Spleen (tissue), 11 donors: ENCODE measurements at regions not wholly inside any gene's neighbourhood (a gene's known extent, or its start where the extent isn't known, plus 50 kb on each side); places are given as distances from the start of the nearest gene placed in this dataset.

Experiments
- DNase-seq: peaks from one replicate; pipeline ENCODE4 v3.0.0-alpha.2; 2020
- H3K27ac ChIP-seq, 8 donors: fragments of 200-600 bp; sonication (generic) in 7 of 8; 1 replicate in 4 of 8; 2 replicates in 4 of 8; pipeline versions ENCODE4 v1.5.0 to v1.8.0; 2016 to 2021; ENCODE audit warnings: inconsistent platforms in 4 of 8, mild to moderate bottlenecking in 4 of 8, moderate library complexity in 1 of 8
- H3K27me3 ChIP-seq, 7 donors: fragments of 200-600 bp; sonication (generic) in 6 of 7; replicated peaks in 1 of 7; 1 replicate in 4 of 7; 2 replicates in 3 of 7; pipeline versions ENCODE4 v1.5.0 to v1.8.0; 2016 to 2021; ENCODE audit warnings: inconsistent platforms in 3 of 7, mild to moderate bottlenecking in 1 of 7
- H3K36me3 ChIP-seq, 6 donors: fragments of 200-600 bp; sonication (generic) in 5 of 6; 1 replicate in 4 of 6; 2 replicates in 2 of 6; pipeline versions ENCODE4 v1.5.0 to v1.8.0; 2016 to 2021; ENCODE audit warnings: inconsistent platforms in 2 of 6
- H3K4me1 ChIP-seq, 6 donors: fragments of 200-600 bp; sonication (generic) in 5 of 6; 1 replicate in 3 of 6; 2 replicates in 3 of 6; pipeline versions ENCODE4 v1.5.0 to v1.8.0; 2016 to 2021; ENCODE audit warnings: inconsistent platforms in 3 of 6
- H3K4me3 ChIP-seq, 8 donors: fragments of 200-600 bp; sonication (generic) in 7 of 8; 1 replicate in 4 of 8; 2 replicates in 4 of 8; pipeline versions ENCODE4 v1.5.0 to v1.8.0; 2016 to 2021; ENCODE audit warnings: inconsistent platforms in 4 of 8, mild to moderate bottlenecking in 4 of 8, moderate library complexity in 2 of 8
- H3K9me3 ChIP-seq, 8 donors: fragments of 200-600 bp; sonication (generic) in 7 of 8; 1 replicate in 4 of 8; 2 replicates in 4 of 8; pipeline versions ENCODE4 v1.5.0 to v1.8.0; 2016 to 2021; ENCODE audit warnings: inconsistent platforms in 4 of 8
- CTCF ChIP-seq, 11 experiments: fragments of 200-600 bp in 7 of 11; fragments of 450-650 bp in 4 of 11; sonication (generic) in 4 of 11; IDR thresholded peaks in 8 of 11; conservative IDR thresholded peaks in 3 of 11; 1 replicate in 7 of 11; 2 replicates in 4 of 11; pipeline versions ENCODE4 v1.4.0 to v1.8.0; 2016 to 2021; ENCODE audit warnings: antibody characterized with exemption in 11 of 11, inconsistent platforms in 4 of 11, mild to moderate bottlenecking in 1 of 11
- POLR2A ChIP-seq, 3 donors: fragments of 450-650 bp; IDR thresholded peaks; one replicate each; pipeline ENCODE4 v1.5.1; 2017; ENCODE audit warnings: antibody characterized with exemption in 3 of 3, mild to moderate bottlenecking in 1 of 3
- POLR2AphosphoS5 ChIP-seq, 3 donors: sonication (generic); formaldehyde crosslinking; IDR thresholded peaks; one replicate each; pipeline ENCODE4 v1.5.1; 2017; ENCODE audit warnings: antibody characterized with exemption in 3 of 3
- WGBS, 5 donors: extraction: QIAGEN DNeasy Blood & Tissue Kit in 3 of 5; methylation state at CpG; one replicate each; pipeline versions ENCODE4 v1.1.5 to v1.1.7; 2013 to 2018; 5-methylcytosine and 5-hydroxymethylcytosine counted together
- intact Hi-C: fragments of 100-400 bp; cut with DNase I; formaldehyde crosslinking; loops from one replicate; pipeline ENCODE4 v1.15.0; 2023; ENCODE audit warnings: low total_unique reads
- donor health status: healthy with polysubstance abuse.
- donor health status: DM: no; HTN: no; CAD: no; lungs with moderate emphysema.
- donor health status: DM: no; HTN: no; CAD: no.
- donor health status: Bipolar disorder and iron deficiency.
- donor health status: healthy.
- donor health status: DM: no; HTN: no; CAD: no.
- donor health status: DM: yes; HTN: yes; CAD: no.

- H3K4me1 ChIP-seq, result peaks cover 0 to 16% (median 0%) of the 10 kb centered on the region in 6 donors
- no peaks in the 10 kb centered on the region for H3K36me3 ChIP-seq
- H3K27me3 ChIP-seq, result no peaks in the 10 kb centered on the region
- no peak for DNase-seq
- intact Hi-C loops, result no loop called here
- no peak overlapping the region for H3K27ac ChIP-seq
- H3K9me3 ChIP-seq, result no peaks in the 10 kb centered on the region
- 83 to 97% (median 90%) methylated on average over 2 of the region's 2 CpGs for WGBS, 5 donors
- TF ChIP-seq POLR2A (IDR thresholded peaks at IDR 0.05) (no peak), CTCF (IDR thresholded peaks at IDR 0.05 in 8 of 11, conservative IDR thresholded peaks at IDR 0.05 in 3 of 11) (no peak), POLR2AphosphoS5 (IDR thresholded peaks at IDR 0.05) (no peak)
- no peak overlapping the region for H3K4me3 ChIP-seq
These were observed 262.6 kb downstream of the TBL1XR1 start for GRCh38 chr3:176934698-176935097.

GRCh38 chr3:176933704-176934103 is 263.6 kb downstream of the TBL1XR1 start:
- DNase-seq, result no peak
- intact Hi-C loops, result no loop called here
- Histone ChIP-seq H3K4me3 (no peak overlapping the region), H3K27me3 (no peaks in the 10 kb centered on the region), H3K27ac (no peak overlapping the region), H3K4me1 (peaks cover 0 to 8% (median 0%) of the 10 kb centered on the region in 6 donors), H3K9me3 (no peaks in the 10 kb centered on the region), H3K36me3 (no peaks in the 10 kb centered on the region)
- TF ChIP-seq POLR2A (IDR thresholded peaks at IDR 0.05), result no peak
- TF ChIP-seq CTCF (IDR thresholded peaks at IDR 0.05 in 8 of 11, conservative IDR thresholded peaks at IDR 0.05 in 3 of 11), result no peak
- no peak for TF ChIP-seq POLR2AphosphoS5 (IDR thresholded peaks at IDR 0.05)
- WGBS, 5 donors, result 72 to 91% (median 79%) methylated on average over 8 of the region's 8 CpGs

- H3K4me1 ChIP-seq, result no peaks in the 10 kb centered on the region
- no peaks in the 10 kb centered on the region for H3K9me3 ChIP-seq
- intact Hi-C loops, result no loop called here
- H3K4me3 ChIP-seq, result no peak overlapping the region
- WGBS, 5 donors, result 83 to 95% (median 90%) methylated on average over 3 of the region's 3 CpGs
- no peaks in the 10 kb centered on the region for H3K27me3 ChIP-seq
- H3K27ac ChIP-seq, result no peak overlapping the region
- H3K36me3 ChIP-seq, result no peaks in the 10 kb centered on the region
- DNase-seq, result no peak
- no peak for TF ChIP-seq POLR2A (IDR thresholded peaks at IDR 0.05)
- no peak for TF ChIP-seq POLR2AphosphoS5 (IDR thresholded peaks at IDR 0.05)
- TF ChIP-seq CTCF (IDR thresholded peaks at IDR 0.05 in 8 of 11, conservative IDR thresholded peaks at IDR 0.05 in 3 of 11), result no peak
These were observed 264.8 kb downstream of the TBL1XR1 start for GRCh38 chr3:176932433-176932832.

GRCh38 chr3:176931991-176932390 is 265.3 kb downstream of the TBL1XR1 start:
- no peaks in the 10 kb centered on the region for H3K4me1 ChIP-seq
- no peaks in the 10 kb centered on the region for H3K9me3 ChIP-seq
- H3K4me3 ChIP-seq, result no peak overlapping the region
- H3K27me3 ChIP-seq, result no peaks in the 10 kb centered on the region
- H3K36me3 ChIP-seq, result no peaks in the 10 kb centered on the region
- H3K27ac ChIP-seq, result no peak overlapping the region
- DNase-seq, result no peak
- no peak for TF ChIP-seq POLR2AphosphoS5 (IDR thresholded peaks at IDR 0.05)
- TF ChIP-seq POLR2A (IDR thresholded peaks at IDR 0.05), result no peak
- no peak for TF ChIP-seq CTCF (IDR thresholded peaks at IDR 0.05 in 8 of 11, conservative IDR thresholded peaks at IDR 0.05 in 3 of 11)
- intact Hi-C loops, result no loop called here
- WGBS, 5 donors, result 82 to 97% (median 88%) methylated on average over 2 of the region's 2 CpGs
